SIG-M5 (cell line): ENCODE measurements at regions not wholly inside any gene's neighbourhood (a gene's known extent, or its start where the extent isn't known, plus 50 kb on each side); places are given as distances from the start of the nearest gene placed in this dataset.
"Not testable (repeated sequence)": the region's sequence is repeated elsewhere in the genome, so short reads cannot be mapped to it uniquely, and the experiment has no call there.

ENCODE experiments used
- DNase-seq: peaks from one replicate; lab custom pipeline; 2025; lab: John Stamatoyannopoulos, UW

DNA sequence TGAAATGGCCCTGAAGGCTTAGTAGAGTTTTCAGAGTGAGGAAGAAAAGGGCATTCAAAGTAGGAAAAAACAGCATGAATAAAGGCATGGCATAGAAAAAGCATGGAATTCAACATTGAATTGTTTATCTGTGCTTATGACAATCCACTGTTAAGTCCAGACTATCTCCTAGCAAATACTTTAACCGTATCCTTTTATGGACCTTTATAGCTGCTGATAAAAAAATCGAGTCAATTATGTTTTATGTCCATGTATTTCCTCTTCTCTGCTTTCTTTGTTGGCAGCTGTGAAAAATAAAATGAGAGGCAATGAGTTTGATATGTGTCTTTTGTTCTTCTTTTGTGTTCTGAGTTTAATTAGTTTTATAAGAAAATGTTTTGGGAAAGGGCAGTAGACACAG lies 70.4 kb downstream of the TDRD15 start:
- DNase-seq = no peak

DNA sequence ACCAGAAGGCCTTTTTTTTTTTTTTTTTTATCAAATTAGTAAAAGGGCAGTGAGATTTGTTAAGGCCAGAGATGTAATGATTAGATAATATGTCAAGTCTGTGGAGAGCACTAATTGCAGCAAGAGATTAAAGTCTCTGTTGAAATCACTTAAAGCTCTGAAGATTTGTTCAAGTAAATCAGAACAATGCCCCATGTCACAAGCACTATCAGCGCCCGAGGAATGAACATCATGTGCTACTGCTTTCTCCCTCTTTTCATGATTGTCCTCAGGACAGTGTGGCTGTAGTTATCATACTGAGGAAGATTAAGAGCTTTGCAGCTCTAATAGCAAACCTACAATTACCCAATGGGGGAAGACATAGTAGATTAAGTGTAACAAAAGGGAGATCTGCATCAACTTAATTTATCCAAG lies 71.1 kb downstream of the TDRD15 start:
- DNase-seq = no peak

DNA sequence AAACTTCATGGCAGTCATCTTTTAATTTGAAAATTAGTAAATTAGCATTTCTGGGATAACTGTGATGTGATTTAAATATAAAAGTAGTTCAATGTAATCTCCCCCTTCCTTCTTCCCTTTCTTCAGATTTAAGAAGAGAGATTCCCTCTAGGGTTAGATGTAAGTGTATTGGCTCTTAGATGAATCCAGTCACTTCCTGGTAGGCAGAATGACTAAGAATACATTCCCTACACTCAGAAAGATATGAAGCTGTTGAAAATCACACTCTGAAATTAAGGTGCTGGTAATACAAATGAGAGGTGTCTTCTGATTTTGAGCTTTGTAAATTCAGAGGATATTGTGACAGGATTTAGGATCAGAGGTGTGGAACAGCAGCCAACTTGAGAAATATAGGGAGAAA lies 71.6 kb downstream of the TDRD15 start:
- DNase-seq = no peak

DNA sequence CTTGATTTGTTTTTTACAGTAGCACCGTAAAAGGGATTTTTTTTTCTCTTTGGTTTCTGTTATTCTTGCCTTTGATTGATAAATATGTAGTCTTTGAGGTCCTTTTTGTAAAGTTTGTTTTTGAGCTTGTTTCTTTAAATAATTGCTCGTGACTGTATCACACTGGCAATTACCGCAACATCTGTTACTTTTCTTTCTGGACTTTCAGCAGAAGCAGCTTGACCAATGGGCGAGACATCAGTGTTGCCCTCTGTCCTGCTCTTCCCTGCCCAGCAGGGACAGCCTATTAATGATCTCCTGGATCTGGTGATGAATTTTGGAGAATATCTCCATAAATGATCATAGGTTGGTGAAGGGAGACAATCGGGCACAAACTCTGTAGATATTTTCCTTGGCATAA lies 74.9 kb downstream of the TDRD15 start:
- DNase-seq = no peak

DNA sequence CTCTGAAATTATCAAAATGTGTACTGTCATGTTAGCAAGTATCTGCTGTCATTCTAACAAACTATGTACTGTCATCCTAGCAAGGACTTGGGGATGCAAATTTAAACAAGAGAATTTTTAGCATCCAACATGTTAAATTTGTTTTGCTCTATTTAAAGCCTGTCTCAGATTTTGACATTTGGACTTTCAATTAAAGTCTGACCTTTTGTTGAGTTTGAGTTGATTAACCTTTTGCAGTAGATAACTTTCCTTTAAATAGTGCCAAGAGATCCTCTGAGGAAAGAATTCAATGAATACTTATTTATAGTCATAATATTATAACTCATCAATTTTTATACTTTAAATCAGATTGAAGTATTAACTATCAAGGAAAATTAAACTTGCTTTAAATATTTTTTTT lies 80.2 kb downstream of the TDRD15 start:
- no peak for DNase-seq

DNA sequence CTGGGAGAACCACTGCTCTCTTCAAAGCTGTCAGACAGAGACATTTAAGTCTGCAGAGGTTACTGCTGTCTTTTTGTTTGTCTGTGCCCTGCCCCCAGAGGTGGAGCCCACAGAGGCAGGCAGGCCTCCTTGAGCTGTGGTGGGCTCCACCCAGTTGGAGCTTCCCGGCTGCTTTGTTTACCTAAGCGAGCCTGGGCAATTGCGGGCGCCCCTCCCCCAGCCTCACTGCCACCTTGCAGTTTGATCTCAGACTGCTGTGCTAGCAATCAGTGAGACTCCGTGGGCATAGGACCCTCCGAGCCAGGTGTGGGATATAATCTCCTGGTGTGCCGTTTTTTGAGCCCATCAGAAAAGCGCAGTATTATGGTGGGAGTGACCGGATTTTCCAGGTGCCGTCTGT lies 90.3 kb downstream of the TDRD15 start:
- DNase-seq = not testable (repeated sequence)

DNA sequence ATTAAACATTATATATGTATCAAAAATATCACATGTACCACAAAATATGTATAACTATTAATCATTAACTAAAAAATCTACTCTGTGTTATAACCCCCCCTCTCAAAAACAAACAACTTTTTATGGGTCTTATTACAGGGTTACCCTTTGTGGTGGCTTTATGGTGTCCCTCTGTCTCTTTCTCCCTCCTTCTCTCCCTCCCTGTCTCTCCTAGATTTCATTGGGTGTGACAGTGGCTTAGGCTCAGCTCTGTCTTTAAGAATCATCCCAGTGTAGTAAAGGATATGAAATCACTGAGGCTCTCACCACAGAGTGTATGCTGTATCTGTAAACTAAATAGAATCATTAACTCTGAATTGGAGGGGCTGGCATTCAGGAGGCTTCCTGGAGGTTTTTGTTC lies 93.7 kb downstream of the TDRD15 start:
- DNase-seq = no peak

DNA sequence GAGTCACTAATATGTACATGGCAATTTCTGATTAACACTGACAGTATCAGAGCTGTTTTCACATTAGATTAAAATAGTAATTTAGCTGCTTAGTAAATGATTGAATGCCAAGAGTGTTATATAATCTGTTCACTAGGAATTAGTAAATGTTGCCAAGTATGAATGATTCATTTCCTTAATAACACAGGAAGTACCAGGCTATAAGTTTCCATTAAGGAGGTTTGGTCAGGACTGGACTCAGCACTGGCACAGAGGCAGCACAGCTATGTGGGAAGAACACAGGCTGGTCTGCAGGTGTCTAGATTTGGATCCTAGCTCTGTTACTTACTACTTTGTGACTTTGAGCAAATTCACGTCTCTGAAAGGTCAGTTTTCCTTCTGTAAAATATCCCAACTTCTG lies 97.2 kb downstream of the TDRD15 start:
- DNase-seq = no peak

DNA sequence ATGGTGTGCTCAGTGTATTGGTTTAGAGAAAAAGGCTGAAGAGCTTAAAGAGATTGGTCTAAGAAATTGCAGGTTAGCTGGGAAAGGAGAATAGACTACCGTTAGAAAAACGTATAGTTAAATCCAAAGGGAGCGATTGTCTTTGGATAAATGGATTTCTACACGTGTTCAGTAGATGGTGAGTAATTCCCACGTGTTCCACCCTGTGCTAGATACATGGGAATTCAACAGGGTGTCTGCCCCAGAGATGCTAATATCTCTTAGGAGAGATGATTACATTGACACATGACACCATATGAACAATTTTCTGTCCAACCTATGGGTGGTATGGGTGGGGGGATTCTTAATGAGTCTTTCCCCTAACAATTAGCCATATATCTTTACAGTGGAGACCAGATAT lies 99.8 kb downstream of the TDRD15 start:
- DNase-seq = no peak

DNA sequence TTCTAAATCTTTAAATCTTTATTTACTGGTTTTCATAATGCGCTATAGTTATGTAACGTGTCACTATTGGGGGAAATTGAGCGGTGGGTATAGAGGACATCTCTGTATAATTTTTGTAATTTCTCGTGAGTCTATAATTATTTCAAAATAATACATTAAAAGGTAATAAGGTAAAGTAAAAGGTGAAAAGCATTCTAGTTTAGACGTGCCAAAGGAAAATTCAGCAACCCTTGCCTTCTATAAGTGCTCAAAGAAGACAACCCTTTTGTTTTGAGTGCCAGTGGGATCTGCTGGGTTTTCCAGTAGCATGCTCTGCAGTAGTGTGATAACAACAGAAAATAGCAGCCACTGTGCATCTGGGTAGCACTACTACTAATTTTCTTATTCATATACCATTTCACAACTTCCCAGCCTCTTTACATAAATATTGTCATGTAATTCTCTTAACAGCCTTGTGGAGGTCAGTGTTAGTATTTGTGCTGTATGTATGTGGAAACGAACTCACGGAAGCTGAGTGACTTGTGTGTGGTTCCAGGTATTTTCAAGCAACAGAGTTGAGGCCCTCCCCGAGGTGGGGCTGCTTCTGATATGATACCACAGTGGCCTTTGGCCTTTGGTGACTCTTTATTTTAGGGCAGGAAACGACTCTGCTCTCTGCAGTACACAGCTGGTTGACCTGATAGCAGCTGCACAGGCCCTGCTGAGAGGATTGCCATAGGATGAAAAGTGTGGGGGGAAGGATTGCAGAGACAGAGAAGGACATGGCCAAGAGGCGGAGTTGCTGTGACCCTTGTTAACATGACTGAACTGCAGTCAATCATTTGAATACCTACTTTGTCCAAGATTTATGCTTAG lies 104.5 kb downstream of the TDRD15 start:
- no peak for DNase-seq

DNA sequence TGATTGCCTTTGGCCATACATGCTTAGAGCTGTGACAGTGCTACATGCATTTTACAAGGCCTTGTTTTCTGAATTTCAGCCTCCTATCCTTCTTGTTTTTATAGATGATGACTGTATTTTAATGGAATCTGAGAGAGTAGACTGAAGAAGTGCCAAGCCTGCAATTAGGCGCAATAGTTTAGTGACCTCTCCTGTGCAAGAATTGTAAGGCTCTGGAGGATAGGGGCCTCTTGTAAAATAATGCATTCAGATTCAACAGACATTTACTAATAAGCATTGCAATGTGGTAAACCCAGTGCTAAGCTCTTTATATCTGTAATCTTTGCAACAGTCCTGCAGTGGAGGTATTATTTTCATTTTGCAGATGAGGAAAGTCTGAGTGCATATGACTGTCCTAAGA lies 105.5 kb downstream of the TDRD15 start:
- DNase-seq = no peak

DNA sequence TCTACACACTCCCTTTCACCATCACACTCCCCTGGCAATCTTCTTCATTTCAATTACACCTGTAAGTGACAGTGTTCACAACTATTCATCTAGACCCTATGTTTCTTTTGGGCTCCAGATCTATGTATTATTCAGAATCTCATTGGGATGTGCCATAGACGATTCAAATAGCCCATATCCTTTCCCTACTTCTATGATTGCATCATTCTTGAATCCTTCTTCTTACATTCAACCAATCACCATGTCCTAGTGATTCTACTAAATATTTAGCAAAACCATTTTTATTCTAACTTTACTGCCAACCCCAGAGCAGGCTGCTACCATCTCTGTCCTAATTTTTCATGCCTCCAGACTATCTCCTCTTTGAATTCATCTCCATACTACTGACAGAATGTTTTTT lies 106.4 kb downstream of the TDRD15 start:
- no peak for DNase-seq

DNA sequence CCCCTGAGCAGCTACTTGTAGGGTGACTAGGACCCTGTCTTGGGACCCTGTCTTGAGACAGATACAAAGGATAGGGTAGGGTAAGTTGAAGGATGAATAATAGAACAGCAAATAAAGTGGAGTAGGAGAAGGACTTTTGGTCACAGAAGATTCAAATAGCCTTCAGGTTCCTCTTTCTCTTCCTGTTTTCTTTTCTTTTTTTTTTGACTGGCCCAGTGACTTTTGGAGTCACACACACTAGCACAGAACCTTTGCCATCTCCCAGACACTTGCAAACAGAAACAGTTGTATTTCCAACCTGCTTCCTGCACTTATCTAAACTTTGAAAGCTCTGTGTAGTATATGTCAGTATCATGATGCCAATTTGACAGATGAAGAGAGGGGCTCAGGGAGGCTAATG lies 108.2 kb downstream of the TDRD15 start:
- no peak for DNase-seq

DNA sequence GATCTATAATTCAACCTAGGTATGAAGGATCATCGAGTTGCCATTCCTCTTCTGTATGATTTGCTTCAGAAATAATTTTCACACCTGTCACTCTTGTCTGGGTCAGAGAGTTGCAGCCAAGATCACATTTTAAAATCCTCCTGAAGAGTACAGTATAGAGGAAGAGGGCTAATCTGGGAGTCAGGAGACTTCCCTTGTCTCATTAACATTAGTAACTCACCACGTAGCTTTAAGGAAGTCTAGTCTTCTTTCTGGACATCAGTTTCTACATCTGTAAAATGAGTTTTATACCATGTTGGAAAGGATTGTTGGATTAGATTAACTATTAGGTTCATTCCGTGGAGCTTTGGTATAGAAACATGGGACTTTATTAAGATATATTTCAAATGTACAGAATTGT lies 109.4 kb downstream of the TDRD15 start:
- no peak for DNase-seq

DNA sequence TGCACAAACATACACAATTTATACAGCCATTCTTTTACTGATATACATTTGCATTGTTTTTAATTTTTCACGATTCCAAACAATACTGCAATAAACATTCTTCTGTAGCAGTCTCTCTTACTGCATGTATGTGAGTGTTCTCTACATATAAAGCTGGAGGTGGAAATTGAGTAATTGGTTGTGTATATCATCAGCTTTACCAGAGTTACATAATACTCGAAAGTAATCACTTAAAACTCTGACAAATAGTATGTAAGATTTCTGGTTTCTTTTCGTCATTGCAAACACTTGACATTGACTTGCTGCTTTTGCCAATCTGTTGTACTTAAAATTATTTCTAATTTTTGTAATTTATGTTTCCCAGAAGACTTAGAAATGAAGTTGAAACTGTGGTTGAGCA lies 110.2 kb downstream of the TDRD15 start:
- DNase-seq = no peak

DNA sequence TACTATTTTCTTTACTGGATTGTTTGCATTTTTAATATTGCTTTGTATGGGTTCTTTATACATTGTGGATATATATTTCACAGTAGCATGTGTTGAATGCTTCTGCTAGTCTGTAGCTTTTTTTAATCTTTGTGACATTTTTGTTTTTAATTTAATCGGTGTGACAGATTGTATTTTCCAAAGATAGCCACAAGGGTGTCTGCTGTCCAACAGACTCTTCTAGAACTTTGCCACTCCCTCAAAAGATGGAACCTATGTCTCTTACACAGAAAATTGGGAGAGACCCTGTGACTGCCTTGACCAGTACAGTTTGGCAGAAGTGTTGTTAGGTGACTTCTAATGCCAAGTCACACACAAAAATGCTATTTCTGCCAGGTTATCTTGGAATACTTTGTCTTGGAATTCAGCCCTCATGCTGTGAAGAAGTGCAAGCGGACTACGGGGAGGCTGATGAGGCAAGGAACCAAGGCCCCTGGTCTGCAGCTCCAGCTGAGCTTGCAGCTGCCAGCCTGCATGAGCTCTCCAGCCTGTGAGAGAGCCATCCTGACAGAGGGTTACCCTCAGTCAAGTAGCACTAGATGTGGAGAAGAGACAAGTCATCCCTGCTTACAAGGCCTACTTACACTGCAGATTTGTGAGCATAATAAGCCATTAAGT lies 110.8 kb downstream of the TDRD15 start:
- no peak for DNase-seq

DNA sequence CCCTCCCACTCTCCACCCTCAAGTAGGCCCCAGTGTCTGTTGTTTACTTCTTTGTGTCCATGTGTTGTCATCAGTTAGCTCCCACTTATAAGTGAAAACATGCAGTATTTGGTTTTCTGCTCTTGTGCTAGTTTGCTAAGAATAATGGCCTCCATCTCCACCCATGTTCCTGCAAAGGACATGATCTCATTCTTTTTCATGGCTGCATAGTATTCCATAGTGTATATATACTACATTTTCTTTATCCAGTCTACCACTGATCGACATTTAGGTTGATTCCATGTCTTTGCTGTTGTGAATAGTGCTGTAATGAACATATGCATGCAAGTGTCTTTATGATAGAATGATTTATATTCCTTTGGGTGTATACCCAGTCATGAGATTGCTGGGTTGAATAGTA lies 116.0 kb downstream of the TDRD15 start:
- DNase-seq = not testable (repeated sequence)

DNA sequence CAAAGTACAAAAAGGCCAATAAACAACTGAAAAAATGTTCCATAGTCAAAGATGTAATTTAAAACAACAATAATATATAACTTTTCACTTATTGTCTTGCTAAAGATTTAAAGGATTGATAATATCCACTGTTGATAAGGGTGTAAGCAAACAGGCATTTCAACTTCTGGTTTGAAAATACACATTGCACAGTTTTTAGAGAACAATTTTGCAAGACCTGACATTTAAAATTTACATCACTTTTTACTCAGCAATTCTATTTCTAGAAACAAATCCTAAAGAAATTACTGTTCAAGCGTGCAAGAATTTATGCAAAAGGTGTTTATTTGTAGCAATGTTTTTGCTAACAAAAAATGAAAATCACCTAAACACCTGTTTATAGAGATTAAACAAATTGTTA lies 120.4 kb downstream of the TDRD15 start:
- no peak for DNase-seq

DNA sequence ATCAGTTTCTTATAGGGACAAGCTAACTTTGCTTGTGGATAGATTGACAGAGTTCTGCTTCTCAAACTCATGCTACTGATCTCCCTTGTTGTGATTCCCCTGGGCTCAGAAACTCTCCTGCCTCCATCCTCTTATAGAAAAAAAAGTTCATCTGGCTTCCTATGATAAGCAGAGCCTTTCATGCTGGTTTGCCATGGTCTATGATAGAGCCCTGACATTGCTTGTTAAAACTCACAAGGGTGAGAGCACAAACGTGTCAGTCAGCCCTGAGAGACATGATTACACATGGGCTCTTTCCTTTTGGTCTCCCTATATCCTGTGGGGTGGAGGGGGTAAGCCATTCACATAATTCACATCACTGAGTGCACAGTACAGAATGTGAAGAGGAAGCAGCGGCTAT lies 121.8 kb downstream of the TDRD15 start:
- no peak for DNase-seq

DNA sequence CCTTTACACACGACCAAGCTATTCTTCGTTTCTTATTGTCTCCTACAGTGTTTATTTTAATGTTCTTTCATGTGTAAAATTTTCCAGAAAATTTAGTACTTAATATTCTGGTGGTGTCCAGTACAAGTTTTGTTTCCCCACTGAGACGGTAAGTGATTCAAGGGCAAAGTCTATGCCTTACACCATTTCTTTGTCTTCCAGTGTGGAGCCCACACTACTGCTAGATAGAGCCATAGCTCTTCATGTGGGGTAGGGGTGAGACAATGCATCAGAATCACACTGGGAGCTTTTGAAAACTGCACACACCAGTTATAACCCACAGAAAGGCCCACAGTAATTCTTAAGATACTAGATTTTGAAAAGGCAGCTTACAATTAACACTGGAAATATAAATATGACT lies 125.6 kb downstream of the TDRD15 start:
- no peak for DNase-seq

DNA sequence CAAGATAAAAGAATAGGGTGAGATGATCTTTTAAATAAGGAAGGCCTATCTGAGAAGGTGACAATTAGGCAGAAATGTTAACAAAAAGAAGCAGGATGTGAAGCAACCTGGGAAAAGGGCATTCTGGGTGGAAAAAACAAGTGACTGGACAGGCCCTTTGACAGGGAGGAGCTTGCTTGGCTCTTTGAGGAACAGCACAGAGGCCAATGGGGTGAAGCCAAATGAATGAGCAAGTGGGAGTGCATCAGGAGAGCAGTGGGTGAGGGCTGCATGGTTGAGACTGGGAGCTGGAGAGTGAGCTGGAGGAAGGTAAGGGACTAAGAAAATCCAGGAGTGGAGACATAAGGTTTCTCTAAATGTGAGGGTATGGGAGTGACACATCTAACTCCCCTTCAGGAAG lies 126.9 kb downstream of the TDRD15 start:
- DNase-seq = no peak

DNA sequence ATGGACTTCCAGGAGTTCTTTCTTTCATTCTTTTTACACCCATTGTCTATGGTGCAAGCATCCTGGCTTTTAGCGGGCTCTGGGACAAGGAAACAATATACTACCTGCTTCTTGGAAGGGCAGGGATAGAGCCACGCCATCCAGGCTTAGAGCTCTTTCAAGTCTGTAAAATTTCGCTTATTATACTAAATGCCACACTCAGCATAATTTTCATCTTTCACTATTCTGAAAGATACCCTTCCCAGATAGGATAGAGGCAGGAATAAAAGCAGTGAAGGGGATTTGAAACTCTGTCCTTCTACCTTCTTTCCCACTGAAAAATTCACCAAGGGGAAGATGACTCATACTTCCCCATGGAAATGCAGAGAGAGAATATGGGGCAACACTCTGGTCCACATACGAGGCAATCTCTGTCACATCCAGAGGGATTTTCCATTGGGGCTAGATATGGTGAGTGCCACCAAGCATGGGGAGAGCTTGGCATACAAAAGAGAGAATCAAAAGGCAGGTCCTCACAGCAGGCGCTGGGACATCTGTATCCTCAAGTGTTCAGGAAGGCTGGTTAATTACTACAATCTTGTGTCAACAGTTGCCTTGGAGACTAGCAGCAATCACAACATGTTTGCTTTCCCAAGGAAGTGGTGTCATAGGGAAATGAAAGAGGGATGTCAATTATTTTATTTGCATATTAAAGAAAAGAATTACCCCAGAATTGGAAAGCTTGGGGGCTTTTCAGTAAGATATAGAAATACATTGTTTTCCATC lies 127.6 kb downstream of the TDRD15 start:
- DNase-seq = no peak
